Prostate gland (tissue), 2 donors: ENCODE measurements at regions not wholly inside any gene's neighbourhood (a gene's known extent, or its start where the extent isn't known, plus 50 kb on each side); places are given as distances from the start of the nearest gene placed in this dataset.

Experiments
- DNase-seq: peaks from one replicate; pipeline ENCODE4 v3.0.0-alpha.2; 2019; ENCODE audit warnings: low spot score
- H3K27ac ChIP-seq, 2 donors: fragments of 200-600 bp; sonication (generic); 2 replicates each; pipeline ENCODE4 v1.5.1; 2017 to 2019
- H3K27me3 ChIP-seq: fragments of 200-600 bp; sonication (generic); replicated peaks from 2 replicates; pipeline ENCODE4 v1.5.1; 2019; ENCODE audit not compliant: insufficient read depth
- H3K36me3 ChIP-seq, 2 donors: fragments of 200-600 bp; sonication (generic); 1 replicate in 1 of 2; 2 replicates in 1 of 2; pipeline versions ENCODE4 v1.5.1 to v1.8.1; 2017 to 2019
- H3K4me1 ChIP-seq: fragments of 200-600 bp; sonication (generic); replicated peaks from 2 replicates; pipeline ENCODE4 v1.5.1; 2019
- H3K4me3 ChIP-seq, 2 donors: fragments of 200-600 bp; sonication (generic); 2 replicates each; pipeline ENCODE4 v1.5.1; 2017 to 2019
- H3K9me3 ChIP-seq: fragments of 200-600 bp; sonication (generic); 2 replicates; pipeline ENCODE4 v1.5.1; 2017
- POLR2A ChIP-seq: fragments of 450-650 bp; IDR thresholded peaks from one replicate; pipeline ENCODE4 v1.6.1; 2016; ENCODE audit warnings: antibody characterized with exemption, mild to moderate bottlenecking
- POLR2AphosphoS5 ChIP-seq: sonication (generic); formaldehyde crosslinking; IDR thresholded peaks from one replicate; pipeline ENCODE4 v1.6.1; 2017; ENCODE audit warnings: antibody characterized with exemption
- WGBS: methylation state at CpG from one replicate; pipeline ENCODE4 v1.1.5; 2018; 5-methylcytosine and 5-hydroxymethylcytosine counted together
- intact Hi-C: fragments of 100-400 bp; cut with DNase I; formaldehyde crosslinking; loops from one replicate; pipeline ENCODE4 v1.14.2; 2022
- TF ChIP-seq, protein P1 (sequence below), 4 experiments: fragments of 200-600 bp in 2 of 4; fragments of 450-650 bp in 2 of 4; sonication (generic) in 2 of 4; IDR thresholded peaks; 1 replicate in 3 of 4; 2 replicates in 1 of 4; pipeline ENCODE4 v1.5.1; 2016 to 2019; ENCODE audit warnings: antibody characterized with exemption in 4 of 4, mild to moderate bottlenecking in 2 of 4, moderate library complexity in 2 of 4

GRCh38 chr5:96520345-96520744 is 87.3 kb upstream of the PCSK1 start:
- Histone ChIP-seq H3K27ac (no peak overlapping the region), H3K9me3 (no peaks in the 10 kb centered on the region), H3K27me3 (no peaks in the 10 kb centered on the region), H3K4me1 (no peaks in the 10 kb centered on the region), H3K36me3 (no peaks in the 10 kb centered on the region), H3K4me3 (no peak overlapping the region)
- no peak for TF ChIP-seq POLR2AphosphoS5
- TF ChIP-seq, protein P1, sequence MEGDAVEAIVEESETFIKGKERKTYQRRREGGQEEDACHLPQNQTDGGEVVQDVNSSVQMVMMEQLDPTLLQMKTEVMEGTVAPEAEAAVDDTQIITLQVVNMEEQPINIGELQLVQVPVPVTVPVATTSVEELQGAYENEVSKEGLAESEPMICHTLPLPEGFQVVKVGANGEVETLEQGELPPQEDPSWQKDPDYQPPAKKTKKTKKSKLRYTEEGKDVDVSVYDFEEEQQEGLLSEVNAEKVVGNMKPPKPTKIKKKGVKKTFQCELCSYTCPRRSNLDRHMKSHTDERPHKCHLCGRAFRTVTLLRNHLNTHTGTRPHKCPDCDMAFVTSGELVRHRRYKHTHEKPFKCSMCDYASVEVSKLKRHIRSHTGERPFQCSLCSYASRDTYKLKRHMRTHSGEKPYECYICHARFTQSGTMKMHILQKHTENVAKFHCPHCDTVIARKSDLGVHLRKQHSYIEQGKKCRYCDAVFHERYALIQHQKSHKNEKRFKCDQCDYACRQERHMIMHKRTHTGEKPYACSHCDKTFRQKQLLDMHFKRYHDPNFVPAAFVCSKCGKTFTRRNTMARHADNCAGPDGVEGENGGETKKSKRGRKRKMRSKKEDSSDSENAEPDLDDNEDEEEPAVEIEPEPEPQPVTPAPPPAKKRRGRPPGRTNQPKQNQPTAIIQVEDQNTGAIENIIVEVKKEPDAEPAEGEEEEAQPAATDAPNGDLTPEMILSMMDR (IDR thresholded peaks at IDR 0.05) = no peak
- TF ChIP-seq POLR2A = no peak
- intact Hi-C loops = no loop called here
- DNase-seq = no peak

DNA sequence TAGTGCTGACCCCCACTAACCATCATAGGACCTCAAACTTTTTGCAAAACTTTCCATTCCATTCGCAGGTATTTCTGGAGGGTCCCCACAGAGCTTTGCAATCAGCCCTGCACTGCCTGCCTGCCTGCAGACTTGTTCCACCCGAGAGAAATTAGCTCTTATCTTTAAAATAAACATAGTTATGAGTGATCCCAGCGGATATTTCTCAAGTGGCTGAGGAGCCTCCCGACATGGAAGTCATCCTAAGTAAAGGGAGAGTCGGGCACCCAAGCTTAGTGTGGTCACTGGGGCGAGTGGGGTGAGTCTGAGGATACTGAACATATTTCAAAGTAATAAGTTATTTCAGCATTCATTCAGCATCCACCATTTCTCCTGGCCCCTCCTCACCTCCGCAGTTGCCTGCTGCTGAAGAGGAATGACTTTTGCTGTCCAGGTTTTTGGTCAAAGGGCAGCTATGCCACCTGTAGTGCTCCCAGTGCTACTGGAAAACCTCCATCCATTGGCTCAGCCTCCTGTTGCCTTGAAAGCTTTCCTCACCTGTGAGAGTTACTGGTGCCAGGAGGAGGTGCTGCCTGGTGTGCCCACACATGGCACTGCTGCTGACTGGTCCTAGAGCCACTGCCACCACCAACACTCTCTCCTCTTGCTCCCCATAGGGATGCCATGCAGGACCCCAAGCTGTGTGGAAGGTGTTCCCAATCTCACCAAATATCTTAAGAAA is 89.7 kb upstream of the PCSK1 start:
- intact Hi-C loops = no loop called here

GRCh38 chr5:96527768-96528661 is 95.0 kb upstream of the PCSK1 start:
- no peaks in the 10 kb centered on the region for H3K4me1 ChIP-seq
- DNase-seq = no peak
- H3K4me3 ChIP-seq = no peak overlapping the region
- H3K9me3 ChIP-seq = no peaks in the 10 kb centered on the region
- intact Hi-C loops = no loop called here
- no peak overlapping the region for H3K27ac ChIP-seq
- TF ChIP-seq, protein P1 (IDR thresholded peaks at IDR 0.05) = no peak
- no peak for TF ChIP-seq POLR2A
- WGBS = 47% methylated on average over 1 of the region's 1 CpG
- no peaks in the 10 kb centered on the region for H3K36me3 ChIP-seq
- no peaks in the 10 kb centered on the region for H3K27me3 ChIP-seq

More for the DNA sequence above, 89.7 kb upstream of the PCSK1 start:
- DNase-seq = no peak
- no peak overlapping the region for H3K27ac ChIP-seq
- no peak overlapping the region for H3K4me3 ChIP-seq
- TF ChIP-seq POLR2AphosphoS5 (no peak), POLR2A (no peak)
- TF ChIP-seq, protein P1 (IDR thresholded peaks at IDR 0.05) = no peak
- H3K4me1 ChIP-seq = no peaks in the 10 kb centered on the region
- no peaks in the 10 kb centered on the region for H3K36me3 ChIP-seq
- 75% methylated on average over 7 of the region's 7 CpGs for whole genome bisulfite sequencing
- no peaks in the 10 kb centered on the region for H3K27me3 ChIP-seq
- H3K9me3 ChIP-seq = no peaks in the 10 kb centered on the region

GRCh38 chr5:96528826-96529474 is 95.9 kb upstream of the PCSK1 start:
- Histone ChIP-seq H3K27ac (no peak overlapping the region), H3K36me3 (no peaks in the 10 kb centered on the region), H3K4me3 (no peak overlapping the region), H3K9me3 (no peaks in the 10 kb centered on the region), H3K4me1 (no peaks in the 10 kb centered on the region), H3K27me3 (no peaks in the 10 kb centered on the region)
- WGBS = 20% methylated on average over 4 of the region's 4 CpGs
- DNase-seq = no peak
- TF ChIP-seq POLR2A (no peak), POLR2AphosphoS5 (no peak)
- TF ChIP-seq, protein P1 (IDR thresholded peaks at IDR 0.05) = no peak
- intact Hi-C loops = no loop called here
